Left kidney (tissue), 1 donor: ENCODE measurements at regions not wholly inside any gene's neighbourhood (a gene's known extent, or its start where the extent isn't known, plus 50 kb on each side); places are given as distances from the start of the nearest gene placed in this dataset.

Source experiments
- DNase-seq: peaks from one replicate; pipeline ENCODE4 v3.0.0-alpha.2; 2013

DNA sequence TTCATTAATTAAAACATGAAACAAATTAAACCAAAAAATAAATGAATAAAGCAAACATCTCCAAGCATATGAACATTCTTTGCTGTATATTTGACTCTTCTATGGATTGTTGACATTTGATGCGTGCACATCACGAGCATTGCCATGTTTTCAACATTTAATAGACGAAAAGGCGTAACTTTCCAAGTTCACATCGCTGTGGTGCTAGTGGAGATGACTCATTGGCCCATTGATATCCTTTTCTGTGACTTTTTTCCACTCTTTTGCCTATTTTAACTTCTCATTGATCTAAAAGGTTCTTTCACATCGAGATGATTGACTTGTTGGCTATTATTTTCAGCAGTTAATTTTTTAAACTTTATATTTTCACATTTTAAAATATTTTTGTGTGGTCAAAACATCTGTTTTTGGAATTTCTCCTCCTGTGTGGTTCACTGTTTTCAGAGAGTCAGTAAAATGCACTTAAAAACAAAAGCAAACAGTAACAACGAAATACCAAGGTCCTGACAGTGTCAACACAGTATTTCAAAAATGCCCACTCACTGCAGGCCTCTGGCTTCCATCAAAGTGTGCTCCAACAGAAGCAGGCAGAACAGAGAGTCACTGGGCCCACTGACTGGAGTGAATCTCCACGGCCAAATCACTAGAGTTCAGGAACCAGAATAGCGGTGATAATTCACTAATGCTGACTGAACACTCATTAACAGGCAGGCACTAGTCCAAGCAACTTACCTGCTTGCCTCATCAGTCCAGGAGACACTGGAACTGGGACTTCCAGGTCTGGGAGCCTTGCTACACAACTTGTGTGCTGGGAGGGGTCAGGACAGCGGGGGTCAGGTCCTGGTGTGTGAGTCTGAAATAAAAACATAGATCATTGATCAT, 372.2 kb upstream of the SMIM21 start:
- DNase-seq = no peak

DNA sequence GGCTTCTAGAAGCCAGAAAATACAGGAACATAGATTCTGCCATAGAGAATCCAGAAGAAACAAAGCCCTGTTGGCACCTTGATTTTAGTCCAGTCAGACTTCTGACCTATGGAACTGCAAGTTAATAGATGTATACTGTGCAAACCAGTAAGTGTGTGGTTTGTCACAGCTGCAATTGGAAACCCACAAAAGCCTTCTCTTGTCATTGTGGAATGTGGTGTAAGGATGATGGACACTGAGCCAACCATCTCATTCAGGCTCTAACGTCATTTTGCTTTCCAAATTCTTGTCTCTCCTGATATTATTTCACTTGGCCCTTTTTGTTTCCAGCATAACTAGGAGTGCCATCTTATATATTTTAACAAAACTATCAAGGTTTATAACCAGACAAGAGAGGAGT, 369.5 kb upstream of the SMIM21 start:
- no peak for DNase-seq

DNA sequence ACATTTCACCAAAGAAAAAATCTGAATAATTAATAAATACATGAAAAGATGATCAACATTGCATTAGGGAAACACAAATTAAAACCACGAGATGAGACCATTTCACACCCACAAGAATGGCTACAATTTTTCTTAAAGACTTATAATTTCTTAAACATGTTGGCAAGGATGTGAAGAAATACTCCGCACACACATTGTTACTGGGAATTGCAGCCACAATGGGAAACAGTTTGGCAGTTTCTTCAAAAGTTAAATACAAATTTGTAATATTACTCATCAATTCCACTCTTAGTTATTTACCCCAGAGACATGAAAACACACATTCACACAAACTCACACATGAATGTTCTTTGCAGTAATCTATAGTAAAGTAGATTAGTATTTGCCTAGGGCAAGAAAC, 363.3 kb upstream of the SMIM21 start:
- no peak for DNase-seq

DNA sequence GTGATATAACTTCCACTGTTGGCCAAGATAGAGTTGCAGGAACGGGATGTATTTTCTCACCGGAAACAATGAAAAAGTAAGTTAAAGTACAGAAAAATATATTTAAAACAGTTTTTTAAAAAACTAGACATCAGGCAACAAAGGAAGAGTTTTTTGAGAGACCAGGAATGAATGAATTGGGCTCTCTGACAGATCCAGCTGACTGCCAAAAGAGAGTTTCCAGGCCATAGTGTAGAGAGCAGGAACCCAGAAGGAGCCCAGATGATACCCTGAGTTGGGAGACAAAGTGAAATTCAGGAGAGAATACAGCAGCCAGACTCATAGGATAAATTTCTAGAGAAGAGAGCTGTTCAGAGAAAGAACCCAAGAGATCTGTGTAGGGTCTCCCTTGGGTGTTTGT, 362.6 kb upstream of the SMIM21 start:
- DNase-seq = no peak

DNA sequence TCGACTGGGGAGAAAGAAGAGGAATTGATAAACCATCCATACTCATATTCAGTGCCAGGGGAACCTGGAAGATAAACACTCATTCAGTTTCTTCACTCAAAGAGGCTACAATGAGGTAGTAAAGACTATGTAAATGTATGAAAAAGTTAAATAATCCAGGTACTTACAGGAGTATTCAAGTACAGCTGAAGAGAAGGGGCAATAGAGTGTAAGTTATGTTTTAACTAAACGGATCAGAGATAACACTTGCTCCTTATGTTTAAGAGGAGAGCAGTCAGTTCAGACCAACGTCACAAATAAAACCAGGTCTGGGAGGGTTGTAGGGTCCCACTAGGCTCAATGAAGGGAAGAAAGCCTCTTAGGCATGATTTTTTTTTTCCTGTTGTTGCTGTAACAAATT, 358.3 kb upstream of the SMIM21 start:
- no peak for DNase-seq

DNA sequence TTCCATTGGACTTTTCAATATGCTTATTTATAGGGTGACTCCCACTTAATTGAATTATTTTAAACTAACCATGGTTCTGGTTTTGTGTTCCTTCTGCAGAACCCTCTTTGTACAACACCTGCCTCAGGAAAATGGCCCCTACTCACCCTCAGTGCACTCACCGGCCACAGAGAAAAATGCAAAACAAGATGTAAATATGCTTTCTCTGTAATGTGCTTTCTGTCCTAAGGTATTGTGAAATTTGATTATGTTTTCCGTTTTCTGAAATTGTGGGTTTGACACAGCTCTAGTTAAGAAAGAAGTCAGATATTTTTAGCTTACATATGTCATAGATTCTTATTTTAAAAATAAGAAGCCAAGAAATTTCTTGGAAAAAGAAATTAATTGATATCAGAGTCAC, 357.7 kb upstream of the SMIM21 start:
- DNase-seq = no peak

DNA sequence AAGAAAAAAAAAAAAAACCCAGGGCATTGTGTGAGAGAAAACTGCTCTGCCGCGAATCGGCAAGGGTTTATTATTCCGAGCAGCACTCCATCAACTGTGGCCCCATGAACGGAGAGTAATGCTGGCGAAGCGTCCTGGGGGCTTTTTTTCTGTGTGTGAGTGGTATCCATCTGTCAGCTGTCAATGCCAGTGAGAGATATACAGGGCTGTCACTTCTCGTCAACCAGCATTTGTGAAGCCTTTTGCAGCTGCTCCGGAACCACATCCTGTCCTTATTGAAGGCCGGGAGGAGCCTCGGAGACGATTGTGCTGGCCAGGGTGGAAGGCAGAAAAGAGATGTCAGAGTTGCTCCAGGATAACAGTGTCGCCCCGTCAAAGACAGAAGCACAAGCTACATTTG, 356.9 kb upstream of the SMIM21 start:
- peak; percentile 13 for DNase-seq

DNA sequence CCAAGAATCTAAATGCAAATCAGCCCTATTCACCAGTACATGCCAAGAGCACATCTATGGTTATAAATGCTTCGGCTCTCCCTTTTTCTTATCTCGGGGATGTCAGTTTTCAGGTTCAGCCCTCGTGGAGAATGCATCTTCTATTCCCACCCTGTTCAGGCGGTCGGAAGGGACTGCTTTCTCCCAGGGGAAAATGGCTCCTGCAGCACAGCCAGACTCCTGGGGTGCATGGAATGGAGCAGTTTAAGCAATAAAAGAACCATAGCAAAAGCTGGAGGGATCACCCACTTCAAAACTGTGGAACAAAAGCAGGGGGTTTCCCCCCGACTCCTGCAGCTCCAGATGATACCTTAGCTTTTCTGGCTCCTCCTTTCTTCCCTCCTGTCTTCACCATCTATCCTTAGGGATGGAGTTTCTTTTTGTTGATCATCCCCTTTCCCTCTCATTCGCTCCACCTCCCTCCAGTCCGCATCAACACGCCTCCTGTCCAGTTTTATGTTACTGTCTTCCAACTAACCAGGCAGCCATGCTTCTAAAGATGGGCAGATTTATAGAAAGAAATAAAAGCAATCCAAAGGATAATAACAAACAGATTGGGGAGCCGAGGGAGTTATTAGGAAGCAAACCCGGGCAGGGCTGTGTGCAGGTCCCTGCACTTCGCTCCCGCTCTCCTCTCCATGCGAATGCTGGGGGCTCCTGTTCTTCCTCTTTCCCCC, 356.2 kb upstream of the SMIM21 start:
- peak; percentile 6 for DNase-seq

DNA sequence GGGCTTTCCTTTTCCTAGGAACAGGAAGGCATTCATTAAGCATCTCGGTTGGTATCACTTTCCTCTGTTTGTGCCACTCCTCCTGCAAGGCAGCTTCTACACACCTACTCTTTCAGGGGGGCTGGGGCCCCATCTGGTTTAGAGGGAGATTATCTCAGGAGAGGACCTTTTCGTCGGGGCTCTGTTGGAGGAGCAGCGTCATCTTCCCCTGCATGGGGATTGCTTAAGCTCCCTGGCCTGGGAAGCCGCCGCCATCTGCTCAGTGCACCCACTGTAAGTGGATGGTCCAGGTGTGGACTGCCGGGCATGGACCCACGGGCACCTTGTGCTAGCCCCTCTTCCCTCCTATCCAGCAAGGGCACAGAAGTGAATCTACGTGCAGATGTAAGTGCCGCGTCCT, 355.3 kb upstream of the SMIM21 start:
- DNase-seq = no peak

DNA sequence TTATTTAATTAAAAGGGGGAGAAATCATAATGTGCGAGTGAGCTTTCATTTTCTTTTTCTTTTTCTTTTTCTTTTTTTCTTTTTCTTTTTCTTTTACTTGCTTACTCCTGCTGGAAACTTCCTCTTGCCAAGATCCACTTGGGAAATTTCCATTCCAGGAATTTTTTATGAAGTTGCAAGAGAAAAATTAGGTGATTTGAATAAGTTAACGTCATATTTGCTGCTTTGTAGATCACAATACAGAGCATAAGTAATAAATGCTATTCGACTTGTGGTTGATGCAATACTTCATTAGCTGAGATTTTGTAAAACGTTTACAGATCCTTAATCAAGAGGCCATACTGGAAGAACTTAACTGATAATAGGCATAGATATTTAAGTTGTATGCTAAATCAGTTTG, 354.7 kb upstream of the SMIM21 start:
- DNase-seq = no peak

DNA sequence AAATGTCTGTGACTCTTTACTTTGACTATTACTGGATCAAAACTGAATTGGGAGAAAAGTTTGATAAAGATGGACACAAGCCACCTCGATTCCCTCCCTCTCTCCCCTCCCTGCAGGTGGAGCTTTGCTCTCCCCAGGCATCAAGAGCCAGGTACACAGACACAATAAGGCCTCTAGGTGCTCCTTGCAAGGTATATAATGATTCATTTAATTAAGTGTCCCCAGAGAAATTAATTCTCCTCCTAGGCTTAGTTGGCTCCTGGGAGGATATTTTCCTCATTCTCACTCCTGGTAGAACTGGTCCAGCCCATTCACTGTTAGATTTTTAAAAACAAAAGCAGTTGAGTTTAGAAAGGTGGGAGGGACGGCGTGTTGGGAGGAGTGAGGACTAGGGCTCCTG, 352.4 kb upstream of the SMIM21 start:
- no peak for DNase-seq

DNA sequence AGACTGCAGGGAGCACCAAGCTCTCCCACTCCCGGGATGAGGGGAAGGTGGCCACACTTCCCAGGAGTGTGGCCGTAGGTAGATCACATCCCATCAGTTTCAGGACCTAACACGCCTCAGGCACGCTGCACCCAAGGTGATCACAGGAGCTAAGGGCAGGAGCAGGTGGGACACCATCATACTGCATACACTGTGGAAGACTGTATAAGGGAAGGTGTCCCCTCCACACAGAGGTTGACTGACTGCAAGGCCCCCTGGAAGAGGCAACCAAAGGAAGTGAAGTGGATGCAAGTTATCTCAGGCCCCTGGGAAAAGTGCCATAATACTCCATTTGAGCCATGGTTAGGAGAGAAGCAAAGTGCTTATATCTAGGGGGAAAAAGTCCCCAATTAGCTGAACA, 351.9 kb upstream of the SMIM21 start:
- DNase-seq = no peak

DNA sequence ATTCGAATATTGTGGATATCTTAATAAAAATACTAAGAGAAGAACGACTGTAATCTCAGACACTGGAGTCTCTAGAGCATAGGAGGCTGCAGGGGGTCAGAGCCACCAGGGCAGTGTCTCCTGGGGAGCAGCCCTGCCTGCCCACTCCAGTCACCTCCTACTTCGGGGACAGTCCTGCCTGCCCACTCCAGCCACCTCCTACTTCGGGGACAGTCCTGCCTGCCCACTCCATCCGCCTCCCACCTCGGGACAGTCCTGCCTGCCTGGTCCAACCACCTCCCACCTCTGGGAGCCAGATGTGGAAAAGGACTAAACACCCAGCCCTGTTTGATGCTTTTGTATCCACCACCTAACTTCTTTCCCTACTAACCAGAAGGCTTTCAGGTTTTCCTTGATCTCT, 350.1 kb upstream of the SMIM21 start:
- no peak for DNase-seq

DNA sequence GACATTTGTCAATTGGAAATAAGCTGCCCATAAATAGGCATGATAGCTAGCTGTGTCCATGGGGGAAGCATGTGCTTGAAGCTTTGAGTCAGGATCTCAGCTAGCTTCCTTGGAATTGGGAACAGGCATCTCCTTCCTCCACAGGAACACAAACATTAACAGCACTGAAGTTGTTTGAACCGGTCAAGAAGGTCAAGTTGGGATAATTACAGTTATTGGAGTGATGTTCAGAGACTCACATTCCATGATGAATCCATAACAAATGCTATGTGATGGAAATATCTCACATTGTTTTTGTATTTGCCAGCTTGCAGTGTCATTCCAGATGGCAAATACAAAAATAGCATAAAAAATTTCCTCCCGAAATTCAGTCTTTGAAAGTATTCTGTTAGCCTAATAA, 347.6 kb upstream of the SMIM21 start:
- DNase-seq = no peak

DNA sequence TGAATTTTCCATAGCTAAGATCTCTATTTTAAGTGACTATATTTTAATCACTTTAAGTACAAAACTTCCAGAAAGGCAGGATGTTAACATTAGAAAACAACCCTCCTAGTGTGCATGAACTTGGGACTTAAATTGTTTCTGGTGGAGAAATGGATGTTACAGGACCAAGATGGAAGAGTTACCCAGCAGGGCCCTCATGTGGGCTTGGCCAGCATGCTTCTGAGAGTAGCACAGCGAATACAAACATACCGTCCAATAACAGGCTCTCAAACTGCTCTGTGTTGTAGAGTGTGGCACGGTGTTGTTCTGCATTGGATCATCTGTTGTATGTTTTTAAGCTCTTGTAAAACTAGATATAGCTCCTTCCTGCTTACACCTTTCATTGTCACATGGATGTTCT, 346.1 kb upstream of the SMIM21 start:
- no peak for DNase-seq

DNA sequence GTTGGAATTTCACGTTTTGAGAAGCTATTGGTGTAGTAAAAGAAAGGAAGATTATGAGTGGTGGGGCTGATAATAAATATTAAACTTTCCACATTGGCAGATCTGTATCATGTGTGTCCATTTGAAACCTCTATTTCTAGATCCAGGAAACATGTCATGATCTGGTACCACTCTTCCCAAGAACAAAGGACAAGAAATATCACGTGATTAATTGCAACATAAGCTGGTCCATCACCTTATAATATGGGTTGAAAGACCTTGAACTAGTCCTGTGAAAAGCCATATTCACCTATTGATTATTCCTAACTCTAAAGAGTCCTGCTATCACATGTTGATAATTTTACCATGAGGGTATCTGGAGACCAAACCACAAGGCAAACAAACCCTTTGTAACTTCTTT, 335.3 kb upstream of the SMIM21 start:
- no peak for DNase-seq

DNA sequence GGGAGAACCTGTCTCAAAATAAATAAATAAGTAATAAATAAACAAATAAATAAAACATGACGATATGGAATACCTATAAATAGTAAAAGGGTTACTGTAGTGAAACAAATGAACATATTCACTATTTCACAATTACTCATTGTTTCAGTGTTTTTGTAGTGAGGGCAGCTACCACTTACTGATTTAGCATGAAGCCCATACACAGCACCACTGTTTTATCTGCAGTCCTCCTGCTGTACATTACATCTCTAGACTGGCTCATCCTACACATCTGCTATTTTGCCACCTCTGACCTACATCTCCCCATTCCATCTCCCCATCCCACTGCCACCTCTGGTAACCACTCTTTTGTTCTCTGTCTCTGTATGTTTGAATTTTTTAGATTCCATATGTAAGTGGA, 332.7 kb upstream of the SMIM21 start:
- DNase-seq = no peak

DNA sequence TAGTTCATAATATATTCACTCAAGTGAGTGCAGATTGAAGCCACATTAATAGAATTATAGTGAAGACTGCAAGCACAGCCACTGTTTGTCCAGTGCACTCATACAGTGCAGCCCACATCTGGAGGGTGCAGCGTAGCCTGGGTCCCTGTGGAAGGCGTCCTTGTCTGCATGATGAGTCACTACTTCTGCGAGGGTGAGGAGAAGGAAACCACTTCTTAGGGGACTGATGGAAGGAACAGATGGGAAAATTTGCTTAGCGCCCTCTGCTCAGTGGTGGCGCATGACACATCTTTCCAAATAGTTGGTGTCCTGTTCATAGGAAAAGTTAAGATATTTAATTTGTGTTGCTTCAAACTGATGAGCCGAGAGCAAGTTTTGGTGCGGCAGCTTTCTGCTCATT, 330.4 kb upstream of the SMIM21 start:
- DNase-seq = no peak

DNA sequence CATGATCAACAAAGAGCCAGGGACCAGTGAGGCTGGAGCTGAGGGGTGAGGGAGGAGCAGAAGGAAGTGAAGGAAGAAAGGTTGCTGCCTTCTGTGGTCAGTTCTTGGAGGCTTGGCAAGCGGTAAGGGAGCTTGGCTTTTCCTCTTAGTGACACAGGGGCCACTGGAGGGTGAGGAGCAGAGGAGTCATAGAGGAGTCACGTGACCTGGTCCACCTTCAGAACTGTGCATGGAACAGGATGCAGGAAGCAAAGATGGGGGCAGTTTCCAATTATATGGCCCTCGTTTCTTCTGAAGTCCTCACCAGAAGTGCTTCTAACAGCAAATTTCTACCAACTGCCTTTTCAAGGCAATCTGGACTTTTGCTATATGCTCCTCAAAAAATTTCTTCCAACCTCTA, 326.9 kb upstream of the SMIM21 start:
- DNase-seq = no peak

DNA sequence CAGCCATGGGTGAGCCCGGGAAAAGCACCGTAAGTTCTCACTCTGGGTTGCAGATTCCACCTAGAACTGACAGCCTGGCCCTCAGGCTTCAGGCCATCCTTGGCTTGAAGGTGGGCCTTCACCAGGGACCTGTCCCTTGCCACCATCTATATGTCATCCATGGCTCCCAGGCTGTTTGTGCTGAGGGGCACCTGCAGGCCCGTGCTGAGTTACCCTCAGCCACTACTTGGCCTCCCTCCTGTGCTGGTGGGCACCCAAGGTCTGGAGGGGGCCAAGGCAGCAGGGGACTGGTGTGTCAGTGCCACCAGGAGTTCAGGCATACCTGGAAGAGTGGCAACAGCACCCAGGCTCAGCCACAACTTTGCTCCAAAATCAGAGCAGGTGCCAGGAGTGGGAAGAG, 326.2 kb upstream of the SMIM21 start:
- no peak for DNase-seq

DNA sequence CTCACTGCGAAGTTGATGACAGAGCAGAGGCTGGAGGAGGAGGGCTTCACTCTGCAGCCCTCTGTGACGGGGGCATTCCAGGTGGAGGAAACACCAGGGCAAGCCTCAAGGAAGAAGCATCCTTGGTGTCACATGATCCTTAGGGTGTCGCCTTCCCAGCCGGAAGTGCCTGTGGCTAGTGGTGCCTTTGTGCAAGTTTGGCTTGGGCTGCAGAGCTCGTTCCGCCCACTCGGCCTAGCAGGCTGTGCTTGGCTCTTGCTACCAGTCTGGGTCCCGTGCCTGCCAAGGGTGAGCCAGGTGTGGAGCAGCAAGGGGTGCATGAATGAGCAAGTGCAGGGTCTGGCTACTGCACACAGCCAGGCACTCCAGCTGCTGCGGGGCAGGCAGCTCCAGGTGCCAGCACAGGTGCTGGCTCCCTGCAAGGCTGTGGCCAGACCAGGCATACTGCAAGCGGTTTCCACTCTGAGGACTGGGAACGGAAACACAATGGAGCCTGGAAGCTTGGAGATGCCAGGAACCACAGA, 325.3 kb upstream of the SMIM21 start:
- no peak for DNase-seq

DNA sequence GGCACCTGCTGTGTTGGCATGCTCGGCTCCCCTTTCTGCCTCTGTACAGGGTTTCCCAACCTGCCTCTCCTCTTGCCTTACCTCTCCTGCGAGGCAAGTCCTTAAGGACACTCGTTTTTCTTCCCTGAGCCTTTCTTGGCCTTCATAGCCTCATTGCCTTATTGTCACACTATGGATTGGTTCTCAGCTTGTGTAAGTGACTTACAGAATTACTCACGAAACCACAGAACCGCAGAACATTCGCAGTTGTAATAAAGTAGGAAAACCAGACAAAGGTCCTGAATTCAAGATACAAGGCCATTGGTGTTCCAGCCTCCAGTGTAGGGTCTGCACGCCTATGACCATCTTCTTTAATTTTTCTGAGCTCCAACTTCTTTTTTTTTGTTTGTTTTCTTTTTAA, 317.6 kb upstream of the SMIM21 start:
- no peak for DNase-seq

DNA sequence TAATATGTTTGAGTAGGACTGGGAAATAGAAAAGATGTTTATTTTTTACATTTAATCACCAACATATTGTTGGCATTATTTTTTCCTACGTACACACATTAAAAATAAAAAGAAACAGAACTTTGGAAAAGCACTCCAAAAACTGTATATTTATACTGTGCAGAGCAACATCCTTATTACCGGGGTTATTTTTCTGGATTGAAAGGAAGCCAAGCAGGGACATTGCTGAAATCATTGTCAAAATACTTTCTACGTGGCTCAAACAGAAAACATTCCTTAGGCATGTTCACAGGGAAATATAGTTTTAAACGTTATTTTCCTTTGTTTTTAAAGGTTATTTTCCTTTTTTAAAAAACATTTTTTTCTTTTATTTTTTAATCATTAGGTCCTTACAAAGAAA, 315.0 kb upstream of the SMIM21 start:
- no peak for DNase-seq

DNA sequence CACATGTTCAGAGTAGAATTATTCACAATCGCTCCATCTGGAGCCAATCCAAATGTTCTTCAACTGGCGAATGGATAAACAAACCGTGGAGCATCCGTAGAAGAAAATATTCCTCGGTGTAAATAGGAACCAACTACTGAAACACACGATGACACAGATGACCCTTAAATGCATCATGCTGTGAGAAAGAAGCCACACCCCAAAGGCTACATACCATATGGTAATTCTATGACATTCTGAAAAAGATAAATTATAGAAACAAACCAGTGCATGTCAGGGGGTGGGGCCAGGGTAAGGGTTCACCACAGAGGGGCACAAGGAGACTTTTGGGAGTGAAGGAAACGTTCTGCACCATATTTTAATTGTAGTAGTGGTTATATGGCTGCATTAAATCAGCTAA, 312.2 kb upstream of the SMIM21 start:
- DNase-seq = no peak
